HFFc6 (cell line): ENCODE measurements at regions not wholly inside any gene's neighbourhood (a gene's known extent, or its start where the extent isn't known, plus 50 kb on each side); places are given as distances from the start of the nearest gene placed in this dataset.

Experiments used
- DNase-seq: peaks from one replicate; pipeline ENCODE4 v3.0.0-alpha.2; 2018
- H3K27ac Mint-ChIP-seq: 2 replicates; pipeline ENCODE4 v1.8.0; 2020; ENCODE audit warnings: mild to moderate bottlenecking, mixed read lengths
- H3K27me3 Mint-ChIP-seq: 2 replicates; pipeline ENCODE4 v1.8.0; 2021; ENCODE audit warnings: mild to moderate bottlenecking, moderate library complexity, mixed read lengths; ENCODE audit not compliant: insufficient read depth
- H3K36me3 Mint-ChIP-seq: 2 replicates; pipeline ENCODE4 v1.8.0; 2021; ENCODE audit warnings: low read depth, mixed read lengths
- H3K4me1 Mint-ChIP-seq: 2 replicates; pipeline ENCODE4 v1.8.0; 2020; ENCODE audit warnings: low read depth, mixed read lengths
- H3K4me3 Mint-ChIP-seq: 2 replicates; pipeline ENCODE4 v1.8.0; 2020; ENCODE audit warnings: mild to moderate bottlenecking, moderate library complexity, mixed read lengths
- H3K9me3 Mint-ChIP-seq: 2 replicates; pipeline ENCODE4 v1.8.0; 2020; ENCODE audit warnings: mild to moderate bottlenecking, mixed read lengths
- TF ChIP-seq, protein P1 (sequence below): fragments of 200-600 bp; sonication (generic); IDR thresholded peaks from 2 replicates; pipeline ENCODE4 v1.5.0; 2021; ENCODE audit warnings: antibody characterized with exemption, mild to moderate bottlenecking

DNA sequence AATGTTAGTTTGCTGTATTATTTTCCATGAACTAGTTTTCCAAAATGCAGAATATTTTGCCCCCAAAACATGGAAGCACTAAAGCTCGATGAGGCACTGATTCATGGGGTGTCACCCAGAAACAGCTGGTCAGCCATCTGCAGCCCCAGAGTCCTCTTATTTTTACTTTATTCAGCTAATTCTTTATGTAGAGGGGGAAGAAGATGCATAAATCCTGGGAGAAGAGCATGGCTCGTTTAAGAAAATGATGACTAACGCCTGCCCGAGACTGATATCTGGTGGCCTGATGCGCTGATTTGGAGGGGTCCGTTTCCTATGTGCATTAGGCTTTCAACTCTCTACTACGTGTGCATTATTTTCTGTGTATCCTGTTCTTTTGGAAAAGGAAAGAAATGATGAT lies 390.3 kb upstream of the MEF2C start:
- Mint-ChIP-seq H3K27me3 (no peaks in the 10 kb centered on the region), H3K4me1 (peaks cover 29% of the 10 kb centered on the region), H3K9me3 (no peaks in the 10 kb centered on the region), H3K4me3 (no peak overlapping the region), H3K36me3 (no peaks in the 10 kb centered on the region), H3K27ac (no peak overlapping the region)
- DNase-seq, result no peak
- TF ChIP-seq, protein P1, sequence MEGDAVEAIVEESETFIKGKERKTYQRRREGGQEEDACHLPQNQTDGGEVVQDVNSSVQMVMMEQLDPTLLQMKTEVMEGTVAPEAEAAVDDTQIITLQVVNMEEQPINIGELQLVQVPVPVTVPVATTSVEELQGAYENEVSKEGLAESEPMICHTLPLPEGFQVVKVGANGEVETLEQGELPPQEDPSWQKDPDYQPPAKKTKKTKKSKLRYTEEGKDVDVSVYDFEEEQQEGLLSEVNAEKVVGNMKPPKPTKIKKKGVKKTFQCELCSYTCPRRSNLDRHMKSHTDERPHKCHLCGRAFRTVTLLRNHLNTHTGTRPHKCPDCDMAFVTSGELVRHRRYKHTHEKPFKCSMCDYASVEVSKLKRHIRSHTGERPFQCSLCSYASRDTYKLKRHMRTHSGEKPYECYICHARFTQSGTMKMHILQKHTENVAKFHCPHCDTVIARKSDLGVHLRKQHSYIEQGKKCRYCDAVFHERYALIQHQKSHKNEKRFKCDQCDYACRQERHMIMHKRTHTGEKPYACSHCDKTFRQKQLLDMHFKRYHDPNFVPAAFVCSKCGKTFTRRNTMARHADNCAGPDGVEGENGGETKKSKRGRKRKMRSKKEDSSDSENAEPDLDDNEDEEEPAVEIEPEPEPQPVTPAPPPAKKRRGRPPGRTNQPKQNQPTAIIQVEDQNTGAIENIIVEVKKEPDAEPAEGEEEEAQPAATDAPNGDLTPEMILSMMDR, result no peak

DNA sequence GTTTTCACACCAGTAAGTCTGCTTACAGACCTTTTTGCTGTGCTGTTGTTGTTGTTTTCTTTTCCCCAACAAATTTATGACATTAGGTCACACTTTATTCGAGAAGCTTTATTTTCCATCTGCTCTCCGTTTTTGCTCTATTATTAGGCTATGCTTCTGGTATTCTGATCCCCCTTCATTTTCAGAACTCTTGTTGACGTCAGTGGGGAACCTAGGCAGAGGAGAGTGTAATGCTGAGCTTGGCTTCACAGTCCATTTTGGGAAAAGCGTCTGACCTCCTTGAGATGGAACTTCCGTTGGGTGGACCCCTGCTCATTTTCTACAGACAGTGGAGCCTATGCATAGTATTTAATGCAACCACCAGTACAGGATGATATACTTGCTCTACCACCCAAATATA lies 387.9 kb upstream of the MEF2C start:
- no peak for DNase-seq
- Mint-ChIP-seq H3K36me3 (no peaks in the 10 kb centered on the region), H3K9me3 (no peaks in the 10 kb centered on the region), H3K4me1 (peaks cover 15% of the 10 kb centered on the region), H3K27me3 (no peaks in the 10 kb centered on the region), H3K27ac (no peak overlapping the region), H3K4me3 (no peak overlapping the region)
- TF ChIP-seq, protein P1, result no peak

DNA sequence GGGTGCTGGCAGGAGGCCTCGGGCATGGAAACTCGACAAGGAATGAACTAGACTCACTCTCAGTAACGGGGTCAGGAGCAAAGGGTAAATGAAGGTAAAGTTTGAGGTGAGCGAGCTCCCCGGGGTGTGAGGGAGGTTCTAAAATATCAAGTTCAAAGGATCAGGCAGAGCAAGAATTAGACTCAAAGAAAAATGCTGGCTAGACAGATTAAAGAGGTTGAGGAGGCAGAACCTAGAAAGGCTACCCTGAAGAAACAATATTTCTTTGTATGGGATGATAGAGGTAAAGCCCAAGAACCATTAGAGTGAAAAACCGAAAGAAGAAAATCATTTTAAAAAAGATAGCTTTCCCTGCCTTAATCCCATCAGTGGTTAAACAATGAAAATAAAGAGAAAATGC lies 386.7 kb upstream of the MEF2C start:
- TF ChIP-seq, protein P1, result no peak
- H3K36me3 Mint-ChIP-seq, result no peaks in the 10 kb centered on the region
- H3K4me1 Mint-ChIP-seq, result peaks cover 27% of the 10 kb centered on the region
- no peak overlapping the region for H3K27ac Mint-ChIP-seq
- no peaks in the 10 kb centered on the region for H3K9me3 Mint-ChIP-seq
- no peak overlapping the region for H3K4me3 Mint-ChIP-seq
- no peak for DNase-seq
- no peaks in the 10 kb centered on the region for H3K27me3 Mint-ChIP-seq

DNA sequence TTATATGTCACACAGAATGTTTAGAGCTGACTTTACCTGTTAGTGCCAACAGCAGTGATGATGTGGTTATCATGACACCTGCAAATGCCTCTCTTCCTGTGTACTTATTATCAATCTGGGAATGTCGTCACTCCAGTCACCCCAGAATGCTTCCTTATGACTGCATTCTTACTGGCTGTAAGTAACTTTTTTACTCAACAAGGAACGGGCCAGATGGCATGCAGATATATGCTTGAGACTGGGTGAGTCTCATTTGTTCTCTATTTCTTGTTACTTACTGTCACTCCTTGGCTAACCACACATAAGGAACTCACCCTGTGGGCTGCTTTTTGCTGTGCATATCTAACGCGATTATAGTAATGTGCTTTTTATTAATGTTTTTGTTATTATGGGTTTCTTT lies 385.5 kb upstream of the MEF2C start:
- TF ChIP-seq, protein P1, result no peak
- no peak overlapping the region for H3K27ac Mint-ChIP-seq
- H3K9me3 Mint-ChIP-seq, result no peaks in the 10 kb centered on the region
- H3K4me1 Mint-ChIP-seq, result peaks cover 31% of the 10 kb centered on the region
- no peak for DNase-seq
- no peaks in the 10 kb centered on the region for H3K36me3 Mint-ChIP-seq
- H3K27me3 Mint-ChIP-seq, result no peaks in the 10 kb centered on the region
- H3K4me3 Mint-ChIP-seq, result no peak overlapping the region

DNA sequence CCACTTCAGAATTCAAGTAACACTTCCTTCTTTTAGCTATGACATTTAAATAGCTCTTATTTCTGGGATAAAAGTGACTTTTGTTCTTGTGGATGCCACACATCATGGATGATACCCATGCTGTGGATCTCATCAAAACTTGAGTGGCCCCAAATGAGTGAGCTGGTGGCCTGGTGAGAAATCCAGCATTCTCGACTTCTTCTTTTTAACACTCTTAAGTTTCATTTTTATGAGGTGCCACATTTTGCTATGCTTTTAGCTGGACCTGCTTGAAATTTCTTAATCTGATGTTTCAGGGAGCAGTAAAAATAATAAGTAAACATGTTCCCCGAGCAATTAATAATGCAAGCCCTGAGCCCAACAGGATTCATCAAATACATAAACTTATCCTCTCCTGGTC lies 384.8 kb upstream of the MEF2C start:
- H3K27ac Mint-ChIP-seq, result no peak overlapping the region
- peaks cover 31% of the 10 kb centered on the region for H3K4me1 Mint-ChIP-seq
- H3K9me3 Mint-ChIP-seq, result no peaks in the 10 kb centered on the region
- no peak overlapping the region for H3K4me3 Mint-ChIP-seq
- no peaks in the 10 kb centered on the region for H3K36me3 Mint-ChIP-seq
- no peaks in the 10 kb centered on the region for H3K27me3 Mint-ChIP-seq
- DNase-seq, result no peak
- TF ChIP-seq, protein P1, result no peak
